HepG2 (cell line): ENCODE measurements at regions not wholly inside any gene's neighbourhood (a gene's known extent, or its start where the extent isn't known, plus 50 kb on each side); places are given as distances from the start of the nearest gene placed in this dataset.

Experiments used
- ATAC-seq: fragments of 200-7000 bp; cut with Tn5 transposase; 3 replicates; pipeline ENCODE4 v1.9.1; 2020; ENCODE audit warnings: mild to moderate bottlenecking, moderate library complexity
- BruUV-seq: library from RNA; stranded (reverse); fragments of 400-500 nt; replicated peaks from 2 replicates; lab custom pipeline; 2021; lab: Mats Ljungman, UMichigan
- CTCF ChIA-PET: fragments of 300-600 bp; formaldehyde crosslinking; extraction: SDS; loops from one replicate; lab custom pipeline; 2021; ENCODE audit warnings: low total read pairs, inconsistent platforms, low intra/inter-chr PET ratio; lab: Yijun Ruan, JAX
- POLR2A ChIA-PET: fragments of 350-600 bp; sonication (Branson Sonifier 250); formaldehyde crosslinking; loops from one replicate; lab custom pipeline; 2020; ENCODE audit warnings: antibody characterized with exemption, inconsistent platforms; lab: Yijun Ruan, JAX
- DNase-seq: peaks from one replicate; pipeline ENCODE4 v3.0.0-alpha.2; 2015; ENCODE audit warnings: low spot score
- FAIRE-seq: peaks from 3 replicates; lab custom pipeline; 2011; peaks lifted over from hg19 to GRCh38; lab: Jason Lieb, UNC
- H2AFZ ChIP-seq: one replicate; pipeline ENCODE4 v1.6.1; 2011; ENCODE audit warnings: low read length, inconsistent platforms
- H3K27ac ChIP-seq: fragments of 300-600 bp; 3 replicates; pipeline ENCODE4 v1.8.0; 2011; ENCODE audit warnings: mixed run types, mild to moderate bottlenecking, mixed read lengths, low read length, inconsistent platforms; ENCODE audit not compliant: insufficient read depth; ENCODE audit errors: extremely low read length
- H3K27me3 ChIP-seq, 2 experiments: fragments of 200-600 bp in 1 of 2; 2 replicates in 1 of 2; 3 replicates in 1 of 2; pipeline versions ENCODE4 v1.6.0 to v1.8.0; 2011; ENCODE audit warnings: low read length in 2 of 2, mild to moderate bottlenecking in 2 of 2, moderate library complexity in 2 of 2, inconsistent platforms in 1 of 2; ENCODE audit not compliant: insufficient read depth in 2 of 2, control insufficient read depth in 1 of 2
- H3K36me3 ChIP-seq, 2 experiments: fragments of 200-600 bp in 1 of 2; replicated peaks in 1 of 2; 2 replicates in 1 of 2; 3 replicates in 1 of 2; pipeline versions ENCODE4 v1.5.1 to v1.8.0; 2011; ENCODE audit warnings: low read length in 2 of 2, inconsistent platforms in 1 of 2; ENCODE audit not compliant: insufficient read depth in 2 of 2, control insufficient read depth in 1 of 2
- H3K4me1 ChIP-seq: 2 replicates; pipeline ENCODE4 v1.5.1; 2012; ENCODE audit warnings: low read length, inconsistent platforms; ENCODE audit not compliant: insufficient read depth
- H3K4me2 ChIP-seq: 2 replicates; pipeline ENCODE4 v1.6.0; 2011; ENCODE audit warnings: low read depth, low read length, inconsistent platforms
- H3K4me3 ChIP-seq, 3 experiments: fragments of 200-600 bp in 1 of 3; sonication (generic), shearing (Covaris generic) in 1 of 3; replicated peaks in 1 of 3; 2 replicates each; pipeline ENCODE4 v1.5.1; 2011 to 2016; ENCODE audit warnings: low read length in 3 of 3, inconsistent platforms in 2 of 3, low read depth in 2 of 3, mild to moderate bottlenecking in 2 of 3, control low read depth in 1 of 3, mixed read lengths in 1 of 3; ENCODE audit not compliant: insufficient read depth in 1 of 3
- H3K79me2 ChIP-seq: one replicate; pipeline ENCODE4 v1.6.1; 2011; ENCODE audit warnings: low read length, inconsistent platforms; ENCODE audit not compliant: insufficient read depth
- H3K9ac ChIP-seq: 2 replicates; pipeline ENCODE4 v1.6.0; 2011; ENCODE audit warnings: mild to moderate bottlenecking, low read depth, low read length, inconsistent platforms; ENCODE audit not compliant: insufficient read depth
- H3K9me3 ChIP-seq: 2 replicates; pipeline ENCODE4 v1.5.1; 2012; ENCODE audit warnings: mild to moderate bottlenecking, low read length
- H4K20me1 ChIP-seq: 2 replicates; pipeline ENCODE4 v1.6.0; 2011; ENCODE audit warnings: inconsistent platforms, mild to moderate bottlenecking, low read length, moderate library complexity; ENCODE audit not compliant: insufficient read depth
- CENPX ChIP-seq: sonication (generic); formaldehyde crosslinking; IDR thresholded peaks from 2 replicates; pipeline ENCODE4 v1.9.0; 2021; ENCODE audit warnings: mild to moderate bottlenecking, missing genetic modification reagents, moderate library complexity
- FOSL2 ChIP-seq: sonication (generic); formaldehyde crosslinking; IDR thresholded peaks from 2 replicates; pipeline ENCODE4 v1.4.0; 2020; ENCODE audit warnings: missing genetic modification reagents
- HOXA7 ChIP-seq: sonication (generic); formaldehyde crosslinking; IDR thresholded peaks from 2 replicates; pipeline ENCODE4 v1.8.1; 2022; ENCODE audit warnings: mild to moderate bottlenecking, missing genetic modification reagents, moderate library complexity
- MEF2D ChIP-seq: sonication (generic); formaldehyde crosslinking; IDR thresholded peaks from 2 replicates; pipeline ENCODE4 v1.5.1; 2020; ENCODE audit warnings: mild to moderate bottlenecking, missing genetic modification reagents
- NFKB2 ChIP-seq: sonication (generic); formaldehyde crosslinking; IDR thresholded peaks from 2 replicates; pipeline ENCODE4 v1.4.0; 2020; ENCODE audit warnings: missing genetic modification reagents, borderline replicate concordance
- NFKBIZ ChIP-seq: IDR thresholded peaks from 2 replicates; pipeline ENCODE4 v1.6.1; 2018; ENCODE audit warnings: missing genetic modification reagents, missing compliant biosample characterization
- SMAD9 ChIP-seq: sonication (generic); formaldehyde crosslinking; IDR thresholded peaks from 2 replicates; pipeline ENCODE4 v1.5.1; 2020; ENCODE audit warnings: mild to moderate bottlenecking, missing genetic modification reagents
- SOX13 ChIP-seq, 3 experiments: fragments of 450-650 bp in 1 of 3; sonication (generic) in 1 of 3; formaldehyde crosslinking in 1 of 3; IDR thresholded peaks in 2 of 3; conservative IDR thresholded peaks in 1 of 3; 2 replicates each; pipeline versions ENCODE4 v1.5.0 to v1.6.1; 2016 to 2020; ENCODE audit warnings: antibody characterized with exemption in 1 of 3, mild to moderate bottlenecking in 1 of 3, missing compliant biosample characterization in 1 of 3, missing genetic modification reagents in 1 of 3, moderate library complexity in 1 of 3
- STAG1 ChIP-seq: sonication (generic); formaldehyde crosslinking; IDR thresholded peaks from 2 replicates; pipeline ENCODE4 v1.4.0; 2020; ENCODE audit warnings: missing genetic modification reagents
- WIZ ChIP-seq: sonication (generic); formaldehyde crosslinking; IDR thresholded peaks from 2 replicates; pipeline ENCODE4 v1.5.1; 2020; ENCODE audit warnings: mild to moderate bottlenecking, missing genetic modification reagents
- ZBTB20 ChIP-seq: sonication (generic); formaldehyde crosslinking; IDR thresholded peaks from 2 replicates; pipeline ENCODE4 v1.8.1; 2023; ENCODE audit warnings: missing genetic modification reagents, low read depth, mild to moderate bottlenecking, borderline replicate concordance
- ZNF562 ChIP-seq: sonication (generic); formaldehyde crosslinking; IDR thresholded peaks from 2 replicates; pipeline ENCODE4 v1.8.0; 2022; ENCODE audit warnings: missing genetic modification reagents, borderline replicate concordance
- ZNF563 ChIP-seq: sonication (generic); formaldehyde crosslinking; IDR thresholded peaks from 2 replicates; pipeline ENCODE4 v1.8.0; 2022; ENCODE audit warnings: mild to moderate bottlenecking, moderate library complexity, missing genetic modification reagents
- WGBS: methylation state at CpG from one replicate; pipeline ENCODE4 v1.1.6; 2017; ENCODE audit warnings: low lambda C conversion rate; 5-methylcytosine and 5-hydroxymethylcytosine counted together
- in situ Hi-C: cut with HindIII; loops from 2 replicates; pipeline ENCODE4 v1.10.0; 2017; ENCODE audit warnings: low pct_unique_long_range_greater_than_20kb; ENCODE audit not compliant: extremely low pct_ligation_motif_present
- intact Hi-C: fragments of 100-400 bp; cut with micrococcal nuclease; formaldehyde crosslinking; loops from one replicate; pipeline ENCODE4 v1.10.0; 2022; ENCODE audit not compliant: unreplicated experiment
- TF ChIP-seq, protein P1 (sequence below): sonication (generic); formaldehyde crosslinking; IDR thresholded peaks from 2 replicates; pipeline ENCODE4 v1.4.0; 2020; ENCODE audit warnings: mild to moderate bottlenecking, missing genetic modification reagents

GRCh38 chr13:73939603-73940002 is 194.6 kb downstream of the KLF12 start:
- Histone ChIP-seq H3K4me2 (no peak overlapping the region), H3K27me3 (no peaks in the 10 kb centered on the region), H2AFZ (no peak overlapping the region), H3K9me3 (no peaks in the 10 kb centered on the region), H3K36me3 (no peaks in the 10 kb centered on the region), H4K20me1 (no peaks in the 10 kb centered on the region), H3K4me3 (no peak overlapping the region), H3K9ac (no peak overlapping the region), H3K79me2 (no peaks in the 10 kb centered on the region), H3K27ac (no peak overlapping the region), H3K4me1 (no peaks in the 10 kb centered on the region)
- BruUV-seq = no TSS peak
- TF ChIP-seq SOX13 (IDR thresholded peaks at IDR 0.05) (no peak), SOX13 (CRISPR knock-in tag; conservative IDR thresholded peaks at IDR 0.05 in 1 of 2, IDR thresholded peaks at IDR 0.05 in 1 of 2) (no peak), ZBTB20 (CRISPR knock-in tag) (no peak), SMAD9 (no peak), NFKB2 (CRISPR knock-in tag) (no peak), ZNF563 (CRISPR knock-in tag) (no peak), ZNF562 (CRISPR knock-in tag) (no peak), FOSL2 (CRISPR knock-in tag) (no peak), NFKBIZ (no peak), HOXA7 (CRISPR knock-in tag) (no peak), MEF2D (CRISPR knock-in tag) (no peak), CENPX (CRISPR knock-in tag) (no peak), STAG1 (CRISPR knock-in tag) (no peak), WIZ (CRISPR knock-in tag) (no peak)
- TF ChIP-seq, protein P1, sequence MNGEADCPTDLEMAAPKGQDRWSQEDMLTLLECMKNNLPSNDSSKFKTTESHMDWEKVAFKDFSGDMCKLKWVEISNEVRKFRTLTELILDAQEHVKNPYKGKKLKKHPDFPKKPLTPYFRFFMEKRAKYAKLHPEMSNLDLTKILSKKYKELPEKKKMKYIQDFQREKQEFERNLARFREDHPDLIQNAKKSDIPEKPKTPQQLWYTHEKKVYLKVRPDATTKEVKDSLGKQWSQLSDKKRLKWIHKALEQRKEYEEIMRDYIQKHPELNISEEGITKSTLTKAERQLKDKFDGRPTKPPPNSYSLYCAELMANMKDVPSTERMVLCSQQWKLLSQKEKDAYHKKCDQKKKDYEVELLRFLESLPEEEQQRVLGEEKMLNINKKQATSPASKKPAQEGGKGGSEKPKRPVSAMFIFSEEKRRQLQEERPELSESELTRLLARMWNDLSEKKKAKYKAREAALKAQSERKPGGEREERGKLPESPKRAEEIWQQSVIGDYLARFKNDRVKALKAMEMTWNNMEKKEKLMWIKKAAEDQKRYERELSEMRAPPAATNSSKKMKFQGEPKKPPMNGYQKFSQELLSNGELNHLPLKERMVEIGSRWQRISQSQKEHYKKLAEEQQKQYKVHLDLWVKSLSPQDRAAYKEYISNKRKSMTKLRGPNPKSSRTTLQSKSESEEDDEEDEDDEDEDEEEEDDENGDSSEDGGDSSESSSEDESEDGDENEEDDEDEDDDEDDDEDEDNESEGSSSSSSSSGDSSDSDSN (CRISPR knock-in tag) = no peak
- CTCF ChIA-PET = no interaction called here
- POLR2A ChIA-PET = no interaction called here
- in situ Hi-C loops (no loop called here), intact Hi-C loops (no loop called here)
- ATAC-seq (no peak), FAIRE-seq (no peak), DNase-seq (no peak)
- WGBS = 36% methylated on average over 1 of the region's 1 CpG
